Mammary epithelial cell (primary cell): ENCODE measurements at regions not wholly inside any gene's neighbourhood (a gene's known extent, or its start where the extent isn't known, plus 50 kb on each side); places are given as distances from the start of the nearest gene placed in this dataset.

Source experiments
- EZH2 ChIP-seq: IDR thresholded peaks from 2 replicates; pipeline ENCODE4 v1.6.1; 2012; ENCODE audit warnings: low read length, inconsistent platforms, borderline replicate concordance
- TF ChIP-seq, protein P1 (sequence below), 2 donors: IDR thresholded peaks in 1 of 2; conservative IDR thresholded peaks in 1 of 2; 2 replicates each; pipeline ENCODE4 v1.5.1; 2011 to 2012; ENCODE audit warnings: inconsistent platforms in 2 of 2, low read length in 2 of 2, mild to moderate bottlenecking in 2 of 2, control low read depth in 1 of 2, low read depth in 1 of 2; ENCODE audit not compliant: insufficient read depth in 1 of 2; ENCODE audit errors: extremely low read depth in 1 of 2

GRCh38 chr1:218803351-218803997 lies 370.2 kb upstream of the LYPLAL1 start:
- TF ChIP-seq, protein P1, sequence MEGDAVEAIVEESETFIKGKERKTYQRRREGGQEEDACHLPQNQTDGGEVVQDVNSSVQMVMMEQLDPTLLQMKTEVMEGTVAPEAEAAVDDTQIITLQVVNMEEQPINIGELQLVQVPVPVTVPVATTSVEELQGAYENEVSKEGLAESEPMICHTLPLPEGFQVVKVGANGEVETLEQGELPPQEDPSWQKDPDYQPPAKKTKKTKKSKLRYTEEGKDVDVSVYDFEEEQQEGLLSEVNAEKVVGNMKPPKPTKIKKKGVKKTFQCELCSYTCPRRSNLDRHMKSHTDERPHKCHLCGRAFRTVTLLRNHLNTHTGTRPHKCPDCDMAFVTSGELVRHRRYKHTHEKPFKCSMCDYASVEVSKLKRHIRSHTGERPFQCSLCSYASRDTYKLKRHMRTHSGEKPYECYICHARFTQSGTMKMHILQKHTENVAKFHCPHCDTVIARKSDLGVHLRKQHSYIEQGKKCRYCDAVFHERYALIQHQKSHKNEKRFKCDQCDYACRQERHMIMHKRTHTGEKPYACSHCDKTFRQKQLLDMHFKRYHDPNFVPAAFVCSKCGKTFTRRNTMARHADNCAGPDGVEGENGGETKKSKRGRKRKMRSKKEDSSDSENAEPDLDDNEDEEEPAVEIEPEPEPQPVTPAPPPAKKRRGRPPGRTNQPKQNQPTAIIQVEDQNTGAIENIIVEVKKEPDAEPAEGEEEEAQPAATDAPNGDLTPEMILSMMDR (conservative IDR thresholded peaks at IDR 0.05 in 1 of 2, IDR thresholded peaks at IDR 0.05 in 1 of 2; ENCODE audit: extremely low read depth in 1 of 2, insufficient read depth in 1 of 2, low read depth in 1 of 2, low read length in 2 of 2): no peak
- TF ChIP-seq EZH2: no peak
